GM19468 (cell line): ENCODE measurements at regions not wholly inside any gene's neighbourhood (a gene's known extent, or its start where the extent isn't known, plus 50 kb on each side); places are given as distances from the start of the nearest gene placed in this dataset.

Source experiments
- ATAC-seq: cut with Tn5 transposase; IDR thresholded peaks from one replicate; pipeline ENCODE4 v1.9.1; 2021; ENCODE audit warnings: mild to moderate bottlenecking, moderate library complexity, moderate number of reproducible peaks; ENCODE audit not compliant: unreplicated experiment; ENCODE audit errors: extremely low read depth

- ATAC-seq, result no peak
These were observed 87.9 kb upstream of the FSTL4 start for GRCh38 chr5:133700251-133700650.

GRCh38 chr5:133698646-133699526 lies 86.5 kb upstream of the FSTL4 start:
- ATAC-seq, result no peak

GRCh38 chr5:133698259-133698554 lies 85.9 kb upstream of the FSTL4 start:
- ATAC-seq, result no peak

GRCh38 chr5:133697536-133698258 lies 85.4 kb upstream of the FSTL4 start:
- ATAC-seq, result no peak

- no peak for ATAC-seq
These were observed 84.6 kb upstream of the FSTL4 start for GRCh38 chr5:133696782-133697507.

GRCh38 chr5:133696006-133696584 lies 83.8 kb upstream of the FSTL4 start:
- ATAC-seq, result no peak

GRCh38 chr5:133694181-133694831 lies 82.0 kb upstream of the FSTL4 start:
- ATAC-seq, result no peak

- ATAC-seq, result no peak
These were observed 79.1 kb upstream of the FSTL4 start for GRCh38 chr5:133691448-133691847.

- no peak for ATAC-seq
These were observed 78.4 kb upstream of the FSTL4 start for GRCh38 chr5:133690746-133691145.

GRCh38 chr5:133688391-133688790 lies 76.0 kb upstream of the FSTL4 start:
- no peak for ATAC-seq

- no peak for ATAC-seq
These were observed 75.1 kb upstream of the FSTL4 start for GRCh38 chr5:133687212-133688061.

- ATAC-seq, result no peak
These were observed 74.2 kb upstream of the FSTL4 start for GRCh38 chr5:133686566-133686965.

GRCh38 chr5:133685402-133686018 lies 73.2 kb upstream of the FSTL4 start:
- no peak for ATAC-seq

- no peak for ATAC-seq
These were observed 71.6 kb upstream of the FSTL4 start for GRCh38 chr5:133683646-133684596.

- no peak for ATAC-seq
These were observed 70.1 kb upstream of the FSTL4 start for GRCh38 chr5:133682451-133682850.

GRCh38 chr5:133681896-133682295 lies 69.6 kb upstream of the FSTL4 start:
- ATAC-seq, result no peak

GRCh38 chr5:133680830-133681565 lies 68.7 kb upstream of the FSTL4 start:
- ATAC-seq, result no peak
